ENCODE measurements at regions not wholly inside any gene's neighbourhood (a gene's known extent, or its start where the extent isn't known, plus 50 kb on each side); places are given as distances from the start of the nearest gene placed in this dataset.

- DNase-seq (ENCODE audit: low read depth in 4 of 4, low spot score in 3 of 4) = no peak
These were observed 52.5 kb upstream of the C9orf72 start for GRCh38 chr9:27625751-27626150.

- no peak for DNase-seq (ENCODE audit: low read depth in 4 of 4, low spot score in 3 of 4)
These were observed 53.2 kb upstream of the C9orf72 start for GRCh38 chr9:27626244-27627187.

- no peak for DNase-seq (ENCODE audit: low read depth in 4 of 4, low spot score in 3 of 4)
These were observed 53.9 kb upstream of the C9orf72 start for GRCh38 chr9:27627188-27627564.

DNA sequence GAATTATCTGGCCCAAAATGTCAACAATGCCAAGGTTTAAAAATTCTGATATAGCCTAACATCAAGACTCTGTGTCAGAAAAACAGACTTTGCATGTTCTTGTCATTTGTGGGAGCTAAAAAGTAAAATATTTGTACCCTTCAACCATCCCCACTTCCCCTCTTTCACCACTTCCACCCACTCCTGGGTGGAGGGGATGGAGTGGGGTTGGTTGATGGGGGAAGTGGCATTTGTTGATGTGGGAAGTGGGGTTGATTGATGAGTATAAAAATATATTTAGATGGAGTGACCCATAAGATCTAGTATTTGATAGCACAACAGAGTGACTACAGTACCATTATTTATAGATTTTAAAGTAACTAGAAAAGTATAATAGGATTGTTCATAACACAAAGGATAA, 55.0 kb upstream of the C9orf72 start:
- no peak for DNase-seq (ENCODE audit: low read depth in 4 of 4, low spot score in 3 of 4)

GRCh38 chr9:27629425-27629824, 56.1 kb upstream of the C9orf72 start:
- no peak for DNase-seq (ENCODE audit: low read depth in 4 of 4, low spot score in 3 of 4)

DNA sequence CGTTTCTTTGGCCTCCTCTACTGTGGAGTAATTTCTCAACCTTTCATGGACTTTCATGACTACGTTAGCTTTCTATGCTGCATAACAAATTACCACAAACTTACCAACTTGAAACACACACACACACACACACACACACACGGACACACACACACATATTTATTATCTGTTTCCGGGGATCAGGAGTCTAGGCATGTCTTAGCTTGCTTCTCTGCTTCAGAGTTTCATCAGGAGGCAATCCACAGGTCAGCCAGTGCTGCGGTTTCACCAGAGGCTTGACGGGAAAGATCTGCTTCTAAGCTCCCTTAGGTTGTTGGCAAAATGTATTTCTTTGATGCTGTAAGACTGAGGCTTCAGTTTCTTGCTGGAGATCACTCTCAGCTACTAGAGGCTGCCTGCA, 59.0 kb upstream of the C9orf72 start:
- DNase-seq (ENCODE audit: low read depth in 4 of 4, low spot score in 3 of 4) = no peak

GRCh38 chr9:27633764-27634163, 60.5 kb upstream of the C9orf72 start:
- DNase-seq (ENCODE audit: low read depth in 4 of 4, low spot score in 3 of 4) = no peak

DNA sequence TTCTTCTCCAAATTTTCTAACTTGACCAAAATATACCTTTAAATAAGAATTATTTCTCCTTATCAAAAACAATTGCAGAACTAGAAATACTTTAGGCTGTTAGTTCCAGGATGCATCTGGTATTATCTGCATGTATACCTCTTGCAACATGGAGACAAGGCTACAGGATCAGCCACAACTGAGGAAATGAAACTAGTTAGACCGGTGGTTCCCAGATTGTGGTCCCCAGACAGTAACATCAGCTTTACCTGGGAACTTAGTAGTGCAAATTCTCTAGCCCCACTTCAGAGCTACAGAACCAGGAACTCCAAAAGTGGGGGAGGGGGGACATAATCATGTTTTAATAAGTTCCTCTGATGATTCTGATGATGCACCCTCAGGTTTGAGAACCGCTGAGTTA, 61.6 kb upstream of the C9orf72 start:
- DNase-seq (ENCODE audit: low read depth in 4 of 4, low spot score in 3 of 4) = no peak

- no peak for DNase-seq (ENCODE audit: low read depth in 4 of 4, low spot score in 3 of 4)
These were observed 65.4 kb upstream of the C9orf72 start for GRCh38 chr9:27638716-27639115.

DNA sequence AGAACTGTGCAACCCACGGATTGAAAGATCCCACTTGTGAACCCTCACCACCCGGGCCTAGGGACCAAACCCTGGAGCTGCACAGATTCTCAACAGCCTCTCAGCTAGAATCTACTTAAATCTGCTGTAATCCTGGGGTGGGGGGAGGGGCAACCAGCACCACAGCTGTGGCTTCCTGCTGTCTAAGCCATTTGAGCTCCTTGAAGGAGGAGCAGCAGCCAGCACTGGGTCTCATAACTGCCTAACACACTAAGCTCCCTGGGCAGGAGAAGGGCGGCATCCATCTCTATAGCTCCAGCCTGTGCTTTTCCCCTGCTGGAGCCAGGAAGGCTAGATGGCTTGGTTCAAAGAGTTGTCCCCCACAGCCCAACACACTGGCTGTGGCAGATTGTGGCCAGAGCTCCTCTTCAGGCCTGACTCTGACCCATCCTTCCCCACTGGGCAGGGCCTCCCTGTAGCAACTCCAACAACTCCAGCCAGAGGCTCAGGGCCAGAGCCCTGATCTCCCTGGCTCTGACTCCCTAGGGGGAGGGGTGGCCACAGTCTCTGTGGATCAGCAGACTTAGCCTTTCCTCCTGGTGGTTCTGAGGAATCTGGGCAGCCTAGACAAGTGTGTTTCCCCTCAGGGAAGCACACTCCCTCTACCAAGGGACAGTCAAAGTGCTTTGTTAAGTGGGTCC, 72.0 kb upstream of the C9orf72 start:
- no peak for DNase-seq (ENCODE audit: low read depth in 4 of 4, low spot score in 3 of 4)

DNA sequence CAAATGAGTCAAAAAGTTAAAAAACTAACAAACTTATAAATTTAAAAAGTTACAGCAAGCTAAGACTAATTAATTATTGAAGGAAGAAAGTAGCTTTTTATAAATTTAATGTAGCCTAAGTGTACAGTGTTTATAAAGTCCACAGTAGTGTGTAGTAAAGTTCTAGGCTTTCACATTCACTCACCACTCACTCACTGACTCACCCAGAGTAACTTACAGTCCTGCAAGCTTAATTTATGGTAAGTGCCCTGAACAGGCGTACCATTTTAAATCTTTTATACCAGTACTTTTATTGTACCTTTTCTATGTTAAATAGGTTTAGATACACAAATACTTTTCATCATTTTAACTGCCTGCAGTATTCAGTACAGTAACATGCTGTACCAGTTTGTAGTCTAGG, 80.0 kb upstream of the C9orf72 start:
- DNase-seq (ENCODE audit: low read depth in 4 of 4, low spot score in 3 of 4) = no peak

- DNase-seq (ENCODE audit: low read depth in 4 of 4, low spot score in 3 of 4) = no peak
These were observed 80.7 kb upstream of the C9orf72 start for GRCh38 chr9:27653957-27654356.

GRCh38 chr9:27654629-27655285, 81.5 kb upstream of the C9orf72 start:
- DNase-seq (ENCODE audit: low read depth in 4 of 4, low spot score in 3 of 4) = no peak

GRCh38 chr9:27655441-27655840, 82.2 kb upstream of the C9orf72 start:
- DNase-seq (ENCODE audit: low read depth in 4 of 4, low spot score in 3 of 4) = no peak

- DNase-seq (ENCODE audit: low read depth in 4 of 4, low spot score in 3 of 4) = no peak
These were observed 85.7 kb upstream of the C9orf72 start for GRCh38 chr9:27659001-27659400.

DNA sequence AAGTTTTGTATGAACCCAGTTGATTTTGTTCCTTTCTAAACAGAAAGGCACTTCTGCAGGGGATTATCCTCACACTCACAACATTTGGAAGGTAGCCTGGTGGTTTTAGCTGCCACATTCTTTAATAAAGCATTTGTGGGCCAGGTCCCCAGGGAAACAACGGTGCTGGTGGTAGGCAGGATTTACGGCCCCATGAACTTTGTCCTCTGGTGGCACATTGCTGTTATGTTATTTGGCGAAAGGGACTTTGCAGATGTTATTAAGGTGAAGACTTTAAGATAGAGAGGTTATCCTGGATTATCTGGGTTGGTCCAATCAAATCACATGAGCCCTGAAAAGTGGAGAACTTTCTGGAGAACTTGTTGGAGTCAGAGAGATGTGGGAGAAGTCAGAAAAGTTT, 86.3 kb upstream of the C9orf72 start:
- no peak for DNase-seq (ENCODE audit: low read depth in 4 of 4, low spot score in 3 of 4)

DNA sequence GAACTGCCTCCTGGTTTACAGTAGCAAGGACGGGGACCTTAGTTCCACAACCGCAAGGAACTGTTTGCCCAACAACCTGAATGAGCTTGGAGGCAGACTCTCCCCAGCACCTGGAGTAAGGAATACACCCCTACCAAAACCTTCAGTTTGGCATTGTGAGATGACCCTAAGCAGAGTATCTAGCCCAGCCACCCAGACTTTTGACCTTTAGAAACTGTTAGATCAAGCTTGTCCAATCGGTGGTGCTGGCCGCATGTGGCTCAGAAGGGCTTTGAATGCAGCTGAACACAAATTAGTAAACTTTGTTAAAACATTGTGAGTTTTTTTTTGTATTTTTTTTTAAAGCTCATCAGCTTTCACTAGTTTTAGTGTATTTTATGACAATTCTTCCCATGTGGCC, 86.9 kb upstream of the C9orf72 start:
- DNase-seq (ENCODE audit: low read depth in 4 of 4, low spot score in 3 of 4) = no peak

DNA sequence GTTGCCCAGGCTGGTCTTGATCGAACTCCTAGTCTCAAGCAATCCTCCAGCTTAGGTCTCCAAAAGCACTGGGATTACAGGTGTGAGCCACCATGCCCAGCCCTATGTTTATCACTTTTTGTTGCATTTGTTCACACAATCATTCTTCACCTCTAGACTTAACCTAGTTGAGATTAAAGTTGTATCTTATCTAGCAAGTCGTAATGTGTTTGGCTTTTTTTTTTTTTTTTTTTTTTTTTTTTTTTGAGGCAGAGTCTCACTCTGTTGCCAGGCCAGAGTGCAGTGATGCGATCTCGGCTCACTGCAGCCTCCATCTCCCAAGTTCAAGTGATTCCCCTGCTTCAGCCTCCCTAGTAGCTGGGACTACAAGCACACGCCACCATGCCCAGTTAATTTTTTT, 90.2 kb upstream of the C9orf72 start:
- no peak for DNase-seq (ENCODE audit: low read depth in 4 of 4, low spot score in 3 of 4)

DNA sequence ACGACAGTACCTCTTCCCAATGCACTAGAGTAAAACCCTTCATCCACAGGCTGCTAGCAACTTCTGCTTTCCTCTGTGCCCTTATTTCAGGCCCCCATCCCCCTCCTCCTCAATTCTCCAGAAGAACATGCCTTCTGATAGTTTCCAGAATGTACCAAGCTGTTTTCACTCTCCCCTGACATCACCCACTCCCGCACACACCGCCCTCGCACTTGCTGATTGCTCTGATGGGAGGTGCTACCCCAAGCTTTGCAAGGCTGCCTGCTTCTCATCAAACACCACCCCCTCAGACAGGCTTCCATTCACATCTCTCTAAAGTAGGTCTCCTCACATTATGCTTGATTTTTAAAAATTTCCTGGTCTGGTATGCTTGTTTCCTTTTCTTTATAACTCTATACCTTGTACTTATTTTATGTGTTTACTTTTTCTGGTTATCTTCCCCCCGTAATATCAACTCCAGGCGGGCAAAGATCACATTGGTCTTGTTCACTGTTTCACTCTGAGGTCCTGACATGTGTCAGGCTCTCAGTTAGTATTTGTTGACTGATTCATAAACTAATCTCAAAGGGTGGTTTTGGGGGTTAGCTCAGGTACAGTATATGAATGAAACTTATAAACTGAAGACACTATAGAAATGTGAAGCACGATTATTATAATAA, 91.0 kb upstream of the C9orf72 start:
- DNase-seq (ENCODE audit: low read depth in 4 of 4, low spot score in 3 of 4) = no peak

DNA sequence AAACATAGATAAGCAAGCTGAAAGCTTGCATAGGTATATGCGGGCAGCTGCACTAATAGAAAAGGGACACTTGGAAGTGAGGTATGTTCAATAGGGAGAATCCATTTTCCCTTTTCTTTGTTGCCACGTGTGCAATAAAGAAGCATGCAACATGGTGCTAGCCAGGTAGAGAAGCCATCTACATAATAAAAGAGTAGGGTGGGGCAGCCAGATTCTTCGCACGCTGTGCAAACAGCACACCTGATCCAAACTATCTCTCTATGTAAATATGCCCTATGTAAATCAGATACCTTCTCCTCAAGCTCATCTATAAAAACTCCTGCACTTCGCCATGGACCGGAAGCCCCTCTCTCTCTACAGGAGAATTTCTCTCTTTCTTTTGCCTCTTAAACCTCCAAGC, 91.9 kb upstream of the C9orf72 start:
- no peak for DNase-seq (ENCODE audit: low read depth in 4 of 4, low spot score in 3 of 4)

- no peak for DNase-seq (ENCODE audit: low read depth in 4 of 4, low spot score in 3 of 4)
These were observed 95.0 kb upstream of the C9orf72 start for GRCh38 chr9:27668280-27668679.

All from left renal pelvis (tissue), 4 donors.